SK-N-SH (cell line): ENCODE measurements at regions not wholly inside any gene's neighbourhood (a gene's known extent, or its start where the extent isn't known, plus 50 kb on each side); places are given as distances from the start of the nearest gene placed in this dataset.

Source experiments
- CTCF ChIA-PET: fragments of 300-600, 350-600 bp; formaldehyde crosslinking; extraction: SDS; loops from one replicate; lab custom pipeline; 2021; lab: Yijun Ruan, JAX
- POLR2A ChIA-PET: fragments of 350-600 bp; sonication (Branson Sonifier 250); formaldehyde crosslinking; extraction: SDS; loops from one replicate; lab custom pipeline; 2020; ENCODE audit warnings: antibody characterized with exemption, inconsistent platforms; lab: Yijun Ruan, JAX
- DNase-seq: peaks from one replicate; pipeline ENCODE4 v3.0.0; 2012
- H2AFZ ChIP-seq: fragments of 200-600 bp; sonication (generic); 2 replicates; pipeline ENCODE4 v1.8.1; 2016; ENCODE audit warnings: antibody characterized with exemption, mild to moderate bottlenecking, low read depth
- H3F3A ChIP-seq: fragments of 200-600 bp; sonication (generic); replicated peaks from 2 replicates; pipeline ENCODE3; 2016; ENCODE audit warnings: antibody characterized with exemption, mild to moderate bottlenecking; ENCODE audit not compliant: insufficient read depth
- H3K27ac ChIP-seq, 2 experiments: fragments of 200-500 bp in 1 of 2; fragments of 200-600 bp in 1 of 2; sonication (Bioruptor generic) in 1 of 2; sonication (generic), shearing (Covaris generic) in 1 of 2; 2 replicates each; pipeline versions ENCODE4 v1.5.1 to v1.6.1; 2014 to 2016; ENCODE audit warnings: low read depth in 2 of 2, inconsistent platforms in 1 of 2, low read length in 1 of 2, mild to moderate bottlenecking in 1 of 2, mixed read lengths in 1 of 2
- H3K27me3 ChIP-seq: fragments of 200-600 bp; sonication (generic), shearing (Covaris generic); 2 replicates; pipeline ENCODE4 v1.6.1; 2016; ENCODE audit warnings: mixed run types; ENCODE audit not compliant: insufficient read depth
- H3K36me3 ChIP-seq, 2 experiments: fragments of 200-500 bp in 1 of 2; fragments of 200-600 bp in 1 of 2; sonication (Bioruptor generic) in 1 of 2; sonication (generic) in 1 of 2; replicated peaks in 1 of 2; 2 replicates each; pipeline versions ENCODE3 to v1.5.1; 2014 to 2016; ENCODE audit warnings: low read length in 1 of 2, mild to moderate bottlenecking in 1 of 2; ENCODE audit not compliant: insufficient read depth in 2 of 2, control insufficient read depth in 1 of 2
- H3K4me1 ChIP-seq, 2 experiments: fragments of 200-500 bp in 1 of 2; fragments of 200-600 bp in 1 of 2; sonication (Bioruptor generic) in 1 of 2; sonication (generic), shearing (Covaris generic) in 1 of 2; 2 replicates each; pipeline versions ENCODE4 v1.5.1 to v1.6.1; 2014 to 2016; ENCODE audit warnings: low read depth in 1 of 2, low read length in 1 of 2, mixed run types in 1 of 2; ENCODE audit not compliant: insufficient read depth in 2 of 2, control insufficient read depth in 1 of 2
- H3K4me2 ChIP-seq: fragments of 200-600 bp; sonication (generic), shearing (Covaris generic); 2 replicates; pipeline ENCODE4 v1.6.1; 2017; ENCODE audit warnings: mixed run types
- H3K4me3 ChIP-seq, 2 experiments: fragments of 200-500 bp in 1 of 2; fragments of 200-600 bp in 1 of 2; sonication (Bioruptor generic) in 1 of 2; sonication (generic), shearing (Covaris generic) in 1 of 2; 2 replicates each; pipeline versions ENCODE4 v1.5.1 to v1.8.1; 2014 to 2016; ENCODE audit warnings: low read depth in 2 of 2, inconsistent platforms in 1 of 2, low read length in 1 of 2, mild to moderate bottlenecking in 1 of 2, mixed read lengths in 1 of 2, moderate library complexity in 1 of 2
- H3K79me2 ChIP-seq: fragments of 200-600 bp; sonication (generic); 2 replicates; pipeline ENCODE4 v1.8.1; 2017; ENCODE audit warnings: mild to moderate bottlenecking; ENCODE audit not compliant: insufficient read depth
- H3K9ac ChIP-seq: fragments of 200-600 bp; sonication (generic); 2 replicates; pipeline ENCODE4 v1.6.1; 2017; ENCODE audit warnings: mixed run types
- H3K9me2 ChIP-seq: fragments of 200-600 bp; sonication (generic); 2 replicates; pipeline ENCODE4 v1.6.1; 2017; ENCODE audit warnings: mixed run types
- H3K9me3 ChIP-seq: fragments of 200-600 bp; sonication (generic); 2 replicates; pipeline ENCODE4 v1.6.1; 2017; ENCODE audit warnings: mixed run types, mild to moderate bottlenecking, moderate library complexity
- H4K20me1 ChIP-seq: fragments of 200-600 bp; sonication (generic); 2 replicates; pipeline ENCODE4 v1.6.1; 2017; ENCODE audit warnings: mild to moderate bottlenecking, mixed run types; ENCODE audit not compliant: insufficient read depth
- CHD2 ChIP-seq: fragments of 150-350 bp; IDR thresholded peaks from 2 replicates; pipeline ENCODE4 v1.6.1; 2018; ENCODE audit warnings: low read length; ENCODE audit not compliant: partially characterized antibody
- EZH2phosphoT487 ChIP-seq: fragments of 200-600 bp; sonication (generic); IDR thresholded peaks from 2 replicates; pipeline ENCODE4 v1.6.1; 2017; ENCODE audit warnings: low read depth, mixed run types, mild to moderate bottlenecking, antibody characterized with exemption, moderate library complexity, borderline replicate concordance
- FOSL2 ChIP-seq: IDR thresholded peaks from 2 replicates; pipeline ENCODE4 v1.4.0; 2012; ENCODE audit warnings: low read depth, mild to moderate bottlenecking, moderate library complexity, borderline replicate concordance
- FOXM1 ChIP-seq: IDR thresholded peaks from 2 replicates; pipeline ENCODE4 v1.4.0; 2012; ENCODE audit warnings: low read depth, mild to moderate bottlenecking
- MEF2A ChIP-seq: IDR thresholded peaks from 2 replicates; pipeline ENCODE4 v1.4.0; 2012; ENCODE audit warnings: low read depth, borderline replicate concordance
- PBX3 ChIP-seq: IDR thresholded peaks from 2 replicates; pipeline ENCODE4; 2012
- POLR2AphosphoS5 ChIP-seq: IDR thresholded peaks from 2 replicates; pipeline ENCODE4 v1.6.1; 2012; ENCODE audit warnings: low read depth, low read length
- RCOR1 ChIP-seq: fragments of 150-350 bp; IDR thresholded peaks from 2 replicates; pipeline ENCODE4 v1.6.1; 2017; ENCODE audit warnings: antibody characterized with exemption, low read length
- REST ChIP-seq: IDR thresholded peaks from 2 replicates; pipeline ENCODE4 v1.6.1; 2012; ENCODE audit warnings: mild to moderate bottlenecking, low read depth, low read length, moderate library complexity
- TAF1 ChIP-seq: IDR thresholded peaks from 2 replicates; pipeline ENCODE4 v1.6.1; 2012; ENCODE audit warnings: low read depth, mild to moderate bottlenecking, low read length, moderate library complexity, borderline replicate concordance
- USF1 ChIP-seq: IDR thresholded peaks from 2 replicates; pipeline ENCODE4 v1.4.0; 2012; ENCODE audit warnings: low read depth, borderline replicate concordance
- WGBS: methylation state at CpG from one replicate; pipeline ENCODE4 v1.1.6; 2017; ENCODE audit warnings: low lambda C conversion rate; 5-methylcytosine and 5-hydroxymethylcytosine counted together
- TF ChIP-seq, protein P1 (sequence below): fragments of 200-600 bp; sonication (generic); IDR thresholded peaks from 2 replicates; pipeline ENCODE4 v1.6.1; 2017; ENCODE audit warnings: antibody characterized with exemption, mild to moderate bottlenecking, moderate library complexity

DNA sequence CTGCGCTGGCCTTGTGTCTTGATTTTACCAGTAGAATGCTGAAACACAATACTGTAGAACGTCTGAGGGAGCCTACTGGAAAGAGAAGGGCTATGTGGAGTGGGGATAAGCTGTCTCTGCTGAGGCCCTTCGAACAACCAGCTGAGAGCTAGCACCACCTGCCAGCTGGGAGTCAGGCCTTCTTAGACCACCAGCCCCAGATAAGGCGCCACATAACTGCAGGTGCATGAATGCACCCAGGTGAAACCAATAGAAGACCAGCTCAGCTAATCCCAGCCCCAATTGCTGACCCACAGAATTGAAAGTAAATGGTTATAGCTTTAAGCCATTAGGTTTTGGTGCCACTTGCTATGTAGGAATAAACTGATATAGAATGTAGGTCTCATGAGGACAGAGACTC lies 438.4 kb downstream of the ADRA2A start:
- H3F3A ChIP-seq = no peaks in the 10 kb centered on the region
- no peak overlapping the region for H3K27ac ChIP-seq
- H3K36me3 ChIP-seq = no peaks in the 10 kb centered on the region
- H3K9me2 ChIP-seq = no peaks in the 10 kb centered on the region
- no peaks in the 10 kb centered on the region for H3K79me2 ChIP-seq
- no peaks in the 10 kb centered on the region for H4K20me1 ChIP-seq
- TF ChIP-seq, protein P1, sequence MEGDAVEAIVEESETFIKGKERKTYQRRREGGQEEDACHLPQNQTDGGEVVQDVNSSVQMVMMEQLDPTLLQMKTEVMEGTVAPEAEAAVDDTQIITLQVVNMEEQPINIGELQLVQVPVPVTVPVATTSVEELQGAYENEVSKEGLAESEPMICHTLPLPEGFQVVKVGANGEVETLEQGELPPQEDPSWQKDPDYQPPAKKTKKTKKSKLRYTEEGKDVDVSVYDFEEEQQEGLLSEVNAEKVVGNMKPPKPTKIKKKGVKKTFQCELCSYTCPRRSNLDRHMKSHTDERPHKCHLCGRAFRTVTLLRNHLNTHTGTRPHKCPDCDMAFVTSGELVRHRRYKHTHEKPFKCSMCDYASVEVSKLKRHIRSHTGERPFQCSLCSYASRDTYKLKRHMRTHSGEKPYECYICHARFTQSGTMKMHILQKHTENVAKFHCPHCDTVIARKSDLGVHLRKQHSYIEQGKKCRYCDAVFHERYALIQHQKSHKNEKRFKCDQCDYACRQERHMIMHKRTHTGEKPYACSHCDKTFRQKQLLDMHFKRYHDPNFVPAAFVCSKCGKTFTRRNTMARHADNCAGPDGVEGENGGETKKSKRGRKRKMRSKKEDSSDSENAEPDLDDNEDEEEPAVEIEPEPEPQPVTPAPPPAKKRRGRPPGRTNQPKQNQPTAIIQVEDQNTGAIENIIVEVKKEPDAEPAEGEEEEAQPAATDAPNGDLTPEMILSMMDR = no peak
- no peak for TF ChIP-seq RCOR1
- no peak for TF ChIP-seq MEF2A
- TF ChIP-seq CHD2 = no peak
- TF ChIP-seq REST = no peak
- no peak overlapping the region for H2AFZ ChIP-seq
- H3K4me2 ChIP-seq = no peak overlapping the region
- no peak overlapping the region for H3K4me3 ChIP-seq
- no peaks in the 10 kb centered on the region for H3K9me3 ChIP-seq
- no peaks in the 10 kb centered on the region for H3K27me3 ChIP-seq
- H3K9ac ChIP-seq = no peak overlapping the region
- no peaks in the 10 kb centered on the region for H3K4me1 ChIP-seq
- ChIA-PET CTCF (interaction anchor here (0.9 kb wide), 1 partner anchor 83 kb away, joined by 3 read pairs; no protein-coding TSS in a partner anchor), POLR2A (no interaction called here)
- WGBS = 18% methylated on average over 4 of the region's 4 CpGs
- DNase-seq = no peak

GRCh38 chr10:111515706-111516105 lies 438.9 kb downstream of the ADRA2A start:
- Histone ChIP-seq H3K9me3 (no peaks in the 10 kb centered on the region), H2AFZ (no peak overlapping the region)
- TF ChIP-seq TAF1 (no peak), PBX3 (no peak), USF1 (no peak), POLR2AphosphoS5 (no peak), FOXM1 (no peak), REST (no peak), EZH2phosphoT487 (no peak), FOSL2 (no peak)
- TF ChIP-seq, protein P1 = no peak
- TF ChIP-seq, all 33 proteins: peak for 0
- Histone ChIP-seq H3K4me2 (no peak overlapping the region), H3K4me1 (no peaks in the 10 kb centered on the region), H3F3A (no peaks in the 10 kb centered on the region), H3K27me3 (no peaks in the 10 kb centered on the region), H3K27ac (no peak overlapping the region), H3K9ac (no peak overlapping the region), H3K79me2 (no peaks in the 10 kb centered on the region), H3K36me3 (no peaks in the 10 kb centered on the region), H4K20me1 (no peaks in the 10 kb centered on the region), H3K4me3 (no peak overlapping the region), H3K9me2 (no peaks in the 10 kb centered on the region)
- ChIA-PET POLR2A (no interaction called here), CTCF (no interaction called here)
- DNase-seq = no peak
